Endothelial cell of umbilical vein (primary cell): ENCODE measurements at regions not wholly inside any gene's neighbourhood (a gene's known extent, or its start where the extent isn't known, plus 50 kb on each side); places are given as distances from the start of the nearest gene placed in this dataset.

Source experiments
- BruUV-seq: library from RNA; stranded (reverse); fragments of 400-500 nt; replicated peaks from 2 replicates; lab custom pipeline; 2021; lab: Mats Ljungman, UMichigan
- CTCF ChIA-PET: fragments of 300-600, 350-600 bp; sonication (Branson Sonifier 250); formaldehyde crosslinking; loops from one replicate; lab custom pipeline; 2021; ENCODE audit warnings: antibody characterized with exemption, inconsistent platforms; lab: Charles Lee
- POLR2A ChIA-PET: fragments of 300-600, 350-600 bp; sonication (Branson Sonifier 250); formaldehyde crosslinking; loops from one replicate; lab custom pipeline; 2021; ENCODE audit warnings: antibody characterized with exemption, inconsistent platforms; lab: Charles Lee
- DNase-seq: peaks from one replicate; pipeline ENCODE4 v3.0.0-alpha.2; 2011; ENCODE audit warnings: low read depth, low spot score
- FAIRE-seq: peaks from 2 replicates; lab custom pipeline; 2011; peaks lifted over from hg19 to GRCh38; lab: Jason Lieb, UNC
- H2AFZ ChIP-seq: 2 replicates; pipeline ENCODE4 v1.6.0; 2012; ENCODE audit warnings: low read depth, low read length, control low read depth, inconsistent platforms
- H3K27ac ChIP-seq: 2 replicates; pipeline ENCODE4 v1.5.1; 2011; ENCODE audit warnings: low read depth, mild to moderate bottlenecking, control low read depth, low read length, moderate library complexity; ENCODE audit not compliant: insufficient read depth
- H3K27me3 ChIP-seq, 2 experiments: 2 replicates each; pipeline versions ENCODE4 v1.6.0 to v1.6.1; 2011; ENCODE audit warnings: low read length in 2 of 2, mixed read lengths in 1 of 2; ENCODE audit not compliant: control insufficient read depth in 2 of 2, insufficient read depth in 2 of 2
- H3K36me3 ChIP-seq, 2 experiments: 2 replicates in 1 of 2; 3 replicates in 1 of 2; pipeline ENCODE4 v1.5.1; 2011; ENCODE audit warnings: low read length in 2 of 2, mild to moderate bottlenecking in 1 of 2, moderate library complexity in 1 of 2; ENCODE audit not compliant: control insufficient read depth in 2 of 2, insufficient read depth in 2 of 2; ENCODE audit errors: extremely low read depth in 1 of 2
- H3K4me1 ChIP-seq: 3 replicates; pipeline ENCODE4 v1.5.1; 2011; ENCODE audit warnings: mild to moderate bottlenecking, low read length; ENCODE audit not compliant: control insufficient read depth, insufficient read depth; ENCODE audit errors: extremely low read depth
- H3K4me2 ChIP-seq: 2 replicates; pipeline ENCODE4 v1.6.1; 2011; ENCODE audit warnings: low read length, control low read depth, mixed read lengths; ENCODE audit not compliant: insufficient read depth
- H3K4me3 ChIP-seq, 3 experiments: fragments of 200-600 bp in 1 of 3; sonication (generic), shearing (Covaris generic) in 1 of 3; replicated peaks in 1 of 3; 2 replicates each; pipeline ENCODE4 v1.5.1; 2011 to 2016; ENCODE audit warnings: control low read depth in 3 of 3, low read length in 3 of 3, mild to moderate bottlenecking in 2 of 3, inconsistent platforms in 1 of 3, low read depth in 1 of 3, moderate library complexity in 1 of 3; ENCODE audit not compliant: insufficient read depth in 1 of 3
- H3K79me2 ChIP-seq: 2 replicates; pipeline ENCODE4 v1.6.0; 2012; ENCODE audit warnings: low read length, inconsistent platforms; ENCODE audit not compliant: control insufficient read depth, insufficient read depth
- H3K9ac ChIP-seq: replicated peaks from 2 replicates; pipeline ENCODE3; 2011; ENCODE audit warnings: low read length, control low read depth; ENCODE audit not compliant: insufficient read depth; ENCODE audit errors: extremely low read depth
- H3K9me1 ChIP-seq: replicated peaks from 3 replicates; pipeline ENCODE4 v1.6.0; 2011; ENCODE audit warnings: mild to moderate bottlenecking, low read length; ENCODE audit not compliant: control insufficient read depth, insufficient read depth; ENCODE audit errors: extremely low read depth
- H3K9me3 ChIP-seq: replicated peaks from 2 replicates; pipeline ENCODE4 v1.5.1; 2012; ENCODE audit warnings: low read length, inconsistent platforms; ENCODE audit not compliant: control insufficient read depth, insufficient read depth
- H4K20me1 ChIP-seq: replicated peaks from 2 replicates; pipeline ENCODE3; 2011; ENCODE audit warnings: mild to moderate bottlenecking, low read length; ENCODE audit not compliant: control insufficient read depth, insufficient read depth; ENCODE audit errors: extremely low read depth
- EZH2 ChIP-seq: IDR thresholded peaks from 2 replicates; pipeline ENCODE4 v1.6.1; 2012; ENCODE audit warnings: borderline replicate concordance, low read depth, mild to moderate bottlenecking, moderate library complexity, low read length, inconsistent platforms; ENCODE audit not compliant: severe bottlenecking
- FOS ChIP-seq: IDR thresholded peaks from 2 replicates; pipeline ENCODE4 v1.6.1; 2011; ENCODE audit warnings: mild to moderate bottlenecking, low read length, moderate library complexity, borderline replicate concordance; ENCODE audit not compliant: insufficient read depth
- GATA2 ChIP-seq: IDR thresholded peaks from 2 replicates; pipeline ENCODE4 v1.7.0; 2011; ENCODE audit warnings: low read depth, mild to moderate bottlenecking, moderate library complexity, mixed read lengths, low read length; ENCODE audit not compliant: insufficient read length, insufficient read depth
- JUN ChIP-seq: IDR thresholded peaks from 2 replicates; pipeline ENCODE4 v1.6.1; 2011; ENCODE audit warnings: borderline replicate concordance, low read depth; ENCODE audit not compliant: insufficient read length, insufficient read depth
- MAX ChIP-seq: IDR thresholded peaks from 2 replicates; pipeline ENCODE4 v1.6.1; 2011; ENCODE audit not compliant: insufficient read depth, insufficient read length
- MYC ChIP-seq: IDR thresholded peaks from one replicate; pipeline ENCODE4 v1.6.1; 2011; ENCODE audit warnings: mild to moderate bottlenecking, low read depth, low read length
- POLR2A ChIP-seq: IDR thresholded peaks from 2 replicates; pipeline ENCODE4 v1.6.1; 2012; ENCODE audit warnings: low read depth, mild to moderate bottlenecking, control low read depth, low read length
- POLR2AphosphoS5 ChIP-seq: IDR thresholded peaks from 2 replicates; pipeline ENCODE4 v1.6.1; 2012; ENCODE audit warnings: low read depth, mild to moderate bottlenecking, control low read depth, low read length, moderate library complexity; ENCODE audit not compliant: insufficient read depth
- dilution Hi-C: fragments of 300-500 bp; cut with MboI; formaldehyde crosslinking; loops from one replicate; pipeline ENCODE4 v1.15.0; 2019; ENCODE audit warnings: low sequenced_read_pairs; ENCODE audit not compliant: extremely low pct_ligation_motif_present
- intact Hi-C: fragments of 100-400 bp; cut with micrococcal nuclease; formaldehyde crosslinking; loops from one replicate; pipeline ENCODE4 v1.10.0; 2022
- TF ChIP-seq, protein P1 (sequence below), 2 donors: IDR thresholded peaks; 1 replicate in 1 of 2; 2 replicates in 1 of 2; pipeline ENCODE4 v1.5.1; 2011; ENCODE audit warnings: low read length in 2 of 2, mild to moderate bottlenecking in 2 of 2, moderate library complexity in 2 of 2, control low read depth in 1 of 2, inconsistent platforms in 1 of 2, low read depth in 1 of 2; ENCODE audit not compliant: insufficient read depth in 1 of 2; ENCODE audit errors: extremely low read depth in 1 of 2

GRCh38 chr1:218775501-218776021, 398.1 kb upstream of the LYPLAL1 start:
- Histone ChIP-seq H2AFZ (no peak overlapping the region), H3K79me2 (no peaks in the 10 kb centered on the region), H3K9ac (no peak overlapping the region), H3K36me3 (no peaks in the 10 kb centered on the region), H3K4me3 (no peak overlapping the region), H3K27ac (no peak overlapping the region), H3K9me1 (no peaks in the 10 kb centered on the region), H3K27me3 (no peaks in the 10 kb centered on the region), H4K20me1 (no peaks in the 10 kb centered on the region), H3K9me3 (no peaks in the 10 kb centered on the region), H3K4me1 (no peaks in the 10 kb centered on the region), H3K4me2 (no peak overlapping the region)
- no peak for FAIRE-seq
- BruUV-seq: no TSS peak
- TF ChIP-seq EZH2 (no peak), POLR2A (no peak), MYC (no peak), POLR2AphosphoS5 (no peak)
- CTCF ChIA-PET: interaction anchor here (1.2 kb wide), 1 partner anchor 291 kb away, joined by 4 read pairs; no protein-coding TSS in a partner anchor
- DNase-seq: no peak
- dilution Hi-C loops: no loop called here
- POLR2A ChIA-PET: no interaction called here
- intact Hi-C loops: no loop called here

- POLR2A ChIA-PET: no interaction called here
- CTCF ChIA-PET: interaction anchor here (0.8 to 1.1 kb wide), 2 partner anchors 15 to 789 kb away, joined by 3 read pairs; no protein-coding TSS in a partner anchor
Observed at GRCh38 chr1:218778257-218779126, 395.2 kb upstream of the LYPLAL1 start.

More at GRCh38 chr1:218778257-218779126, 395.2 kb upstream of the LYPLAL1 start:
- Histone ChIP-seq H4K20me1 (no peaks in the 10 kb centered on the region), H3K9ac (no peak overlapping the region), H3K9me1 (no peaks in the 10 kb centered on the region), H3K27me3 (no peaks in the 10 kb centered on the region), H3K4me1 (no peaks in the 10 kb centered on the region), H3K27ac (no peak overlapping the region), H2AFZ (no peak overlapping the region), H3K4me3 (no peak overlapping the region), H3K9me3 (no peaks in the 10 kb centered on the region), H3K79me2 (no peaks in the 10 kb centered on the region), H3K4me2 (no peak overlapping the region), H3K36me3 (no peaks in the 10 kb centered on the region)
- TF ChIP-seq GATA2 (no peak), FOS (no peak), JUN (no peak), POLR2AphosphoS5 (no peak), MAX (no peak), POLR2A (no peak), EZH2 (no peak), MYC (no peak)
- TF ChIP-seq, protein P1, sequence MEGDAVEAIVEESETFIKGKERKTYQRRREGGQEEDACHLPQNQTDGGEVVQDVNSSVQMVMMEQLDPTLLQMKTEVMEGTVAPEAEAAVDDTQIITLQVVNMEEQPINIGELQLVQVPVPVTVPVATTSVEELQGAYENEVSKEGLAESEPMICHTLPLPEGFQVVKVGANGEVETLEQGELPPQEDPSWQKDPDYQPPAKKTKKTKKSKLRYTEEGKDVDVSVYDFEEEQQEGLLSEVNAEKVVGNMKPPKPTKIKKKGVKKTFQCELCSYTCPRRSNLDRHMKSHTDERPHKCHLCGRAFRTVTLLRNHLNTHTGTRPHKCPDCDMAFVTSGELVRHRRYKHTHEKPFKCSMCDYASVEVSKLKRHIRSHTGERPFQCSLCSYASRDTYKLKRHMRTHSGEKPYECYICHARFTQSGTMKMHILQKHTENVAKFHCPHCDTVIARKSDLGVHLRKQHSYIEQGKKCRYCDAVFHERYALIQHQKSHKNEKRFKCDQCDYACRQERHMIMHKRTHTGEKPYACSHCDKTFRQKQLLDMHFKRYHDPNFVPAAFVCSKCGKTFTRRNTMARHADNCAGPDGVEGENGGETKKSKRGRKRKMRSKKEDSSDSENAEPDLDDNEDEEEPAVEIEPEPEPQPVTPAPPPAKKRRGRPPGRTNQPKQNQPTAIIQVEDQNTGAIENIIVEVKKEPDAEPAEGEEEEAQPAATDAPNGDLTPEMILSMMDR (IDR thresholded peaks at IDR 0.05; ENCODE audit: extremely low read depth in 1 of 2, insufficient read depth in 1 of 2, low read depth in 1 of 2, low read length in 2 of 2): no peak
- DNase-seq (no peak), FAIRE-seq (no peak)
- dilution Hi-C loops (no loop called here), intact Hi-C loops (no loop called here)
- no TSS peak for BruUV-seq
